ENCODE measurements at regions not wholly inside any gene's neighbourhood (a gene's known extent, or its start where the extent isn't known, plus 50 kb on each side); places are given as distances from the start of the nearest gene placed in this dataset.
"Not testable (repeated sequence)": the region's sequence is repeated elsewhere in the genome, so short reads cannot be mapped to it uniquely, and the experiment has no call there.

DNA sequence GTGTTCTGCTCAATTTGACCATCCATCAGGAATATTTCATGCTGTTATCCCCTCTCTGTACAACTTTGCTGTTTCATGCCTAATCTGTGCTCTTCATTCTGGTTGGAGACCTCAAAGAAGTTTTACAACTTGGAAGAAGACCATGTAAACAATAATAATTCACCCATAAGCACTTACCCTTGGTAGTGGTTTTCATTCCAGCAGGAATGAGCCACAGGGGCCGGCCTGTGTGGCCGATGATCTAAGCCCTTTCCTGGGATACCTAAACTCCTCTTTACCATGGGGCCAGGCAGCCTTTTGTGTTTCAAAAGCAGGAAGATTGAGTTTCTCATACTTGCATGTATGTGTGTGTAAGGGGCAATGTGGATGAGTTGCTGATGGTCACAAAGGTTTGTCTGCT, 165.0 kb downstream of the FGF1 start:
- no peak for TF ChIP-seq CTCF (IDR thresholded peaks at IDR 0.05; ENCODE audit: low read depth, low read length, missing control alignments)
- H3K4me3 ChIP-seq (ENCODE audit: low read depth, low read length): no peak overlapping the region
- in situ Hi-C loops (cut with HindIII; ENCODE audit: low sequenced_read_pairs): no loop called here
- DNase-seq (ENCODE audit: low read depth): peak; percentile 52

DNA sequence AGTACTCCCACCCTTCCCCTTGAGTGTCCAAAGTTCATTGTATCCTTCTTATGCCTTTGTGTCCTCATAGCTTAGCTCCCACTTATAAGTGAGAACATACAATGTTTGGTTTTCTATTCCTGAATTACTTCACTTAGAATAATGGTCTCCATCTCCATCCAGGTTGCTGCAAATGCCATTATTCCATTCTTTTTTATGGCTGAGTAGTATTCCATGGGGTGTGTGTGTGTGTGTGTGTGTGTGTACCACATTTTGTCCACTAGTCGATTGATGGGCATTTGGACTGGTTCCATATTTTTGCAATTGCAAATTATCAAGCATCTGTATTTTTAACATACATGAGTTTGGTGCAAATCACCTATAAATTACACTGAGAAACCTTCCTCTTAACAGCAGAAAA, 166.0 kb downstream of the FGF1 start:
- in situ Hi-C loops (cut with HindIII; ENCODE audit: low sequenced_read_pairs); H3K4me3 ChIP-seq (ENCODE audit: low read depth, low read length); DNase-seq (ENCODE audit: low read depth): not testable (repeated sequence)

DNA sequence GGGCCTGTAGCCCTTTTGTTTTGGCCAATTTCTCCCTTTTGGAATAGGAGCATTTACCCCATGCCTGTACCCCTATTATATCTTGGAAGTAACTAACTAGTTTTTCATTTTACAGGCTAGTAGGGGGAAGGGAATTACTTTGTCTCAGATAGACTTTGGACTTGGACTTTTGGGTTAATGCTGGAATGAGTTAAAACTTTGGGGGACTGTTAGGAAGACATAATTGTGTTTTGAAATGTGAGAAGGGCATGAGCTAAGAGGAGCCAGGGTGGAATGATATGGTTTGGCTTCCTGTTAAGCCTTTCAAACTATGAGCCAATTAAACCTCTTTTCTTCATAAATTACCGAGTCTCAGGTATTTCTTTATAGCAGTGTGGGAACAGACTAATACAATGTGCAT, 168.1 kb downstream of the FGF1 start:
- H3K4me3 ChIP-seq (ENCODE audit: low read depth, low read length): no peak overlapping the region
- no peak for DNase-seq (ENCODE audit: low read depth)
- in situ Hi-C loops (cut with HindIII; ENCODE audit: low sequenced_read_pairs): no loop called here
- no peak for TF ChIP-seq CTCF (IDR thresholded peaks at IDR 0.05; ENCODE audit: low read depth, low read length, missing control alignments)

DNA sequence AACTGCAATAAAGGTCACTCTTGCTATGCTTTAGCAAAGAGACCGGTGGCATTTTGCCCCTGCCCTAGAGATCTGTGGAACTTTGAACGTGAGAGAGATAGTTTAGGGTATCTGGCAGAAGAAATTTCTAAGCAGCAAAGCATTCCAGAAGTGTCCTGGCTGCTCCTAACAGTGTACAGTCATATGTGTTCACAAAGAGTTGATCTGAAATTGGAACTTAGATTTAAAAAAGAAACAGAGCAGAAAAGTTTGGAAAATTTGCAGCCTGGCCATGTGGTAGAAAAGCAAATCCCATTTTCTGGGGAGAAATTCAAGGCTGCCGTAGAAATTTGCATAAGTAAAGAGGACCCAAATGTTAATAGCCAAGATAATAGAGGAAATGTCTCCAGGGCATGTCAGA, 169.2 kb downstream of the FGF1 start:
- H3K4me3 ChIP-seq (ENCODE audit: low read depth, low read length): no peak overlapping the region
- DNase-seq (ENCODE audit: low read depth): no peak
- TF ChIP-seq CTCF (IDR thresholded peaks at IDR 0.05; ENCODE audit: low read depth, low read length, missing control alignments): no peak
- in situ Hi-C loops (cut with HindIII; ENCODE audit: low sequenced_read_pairs): no loop called here

DNA sequence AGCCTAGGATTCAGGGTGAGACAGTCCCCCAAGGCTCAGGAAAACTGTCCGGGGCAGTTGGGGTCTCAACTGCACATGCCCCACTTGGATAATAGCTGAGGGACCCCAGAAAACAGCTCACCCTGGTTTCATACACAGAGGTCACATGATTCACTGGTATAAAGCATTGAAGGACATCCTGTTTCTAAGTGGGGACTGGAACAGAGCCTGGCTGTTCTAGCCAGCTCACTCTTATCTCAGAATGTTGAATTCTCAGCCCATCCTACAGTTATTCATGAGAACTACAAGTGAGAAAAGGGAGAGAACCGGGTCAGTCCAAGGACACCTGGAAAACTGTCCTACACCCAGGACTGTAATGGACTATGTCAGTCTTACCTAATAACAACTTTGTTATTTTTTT, 170.9 kb downstream of the FGF1 start:
- DNase-seq (ENCODE audit: low read depth): no peak
- in situ Hi-C loops (cut with HindIII; ENCODE audit: low sequenced_read_pairs): no loop called here
- no peak for TF ChIP-seq CTCF (IDR thresholded peaks at IDR 0.05; ENCODE audit: low read depth, low read length, missing control alignments)
- no peak overlapping the region for H3K4me3 ChIP-seq (ENCODE audit: low read depth, low read length)

GRCh38 chr5:142514196-142514595, 171.7 kb downstream of the FGF1 start:
- H3K4me3 ChIP-seq (ENCODE audit: low read depth, low read length): no peak overlapping the region
- DNase-seq (ENCODE audit: low read depth): no peak
- no peak for TF ChIP-seq CTCF (IDR thresholded peaks at IDR 0.05; ENCODE audit: low read depth, low read length, missing control alignments)
- in situ Hi-C loops (cut with HindIII; ENCODE audit: low sequenced_read_pairs): no loop called here

GRCh38 chr5:142512043-142513042, 173.5 kb downstream of the FGF1 start:
- in situ Hi-C loops (cut with HindIII; ENCODE audit: low sequenced_read_pairs): no loop called here
- TF ChIP-seq CTCF (IDR thresholded peaks at IDR 0.05; ENCODE audit: low read depth, low read length, missing control alignments): no peak
- no peak for DNase-seq (ENCODE audit: low read depth)
- no peak overlapping the region for H3K4me3 ChIP-seq (ENCODE audit: low read depth, low read length)
